ENCODE measurements at regions not wholly inside any gene's neighbourhood (a gene's known extent, or its start where the extent isn't known, plus 50 kb on each side); places are given as distances from the start of the nearest gene placed in this dataset.

DNA sequence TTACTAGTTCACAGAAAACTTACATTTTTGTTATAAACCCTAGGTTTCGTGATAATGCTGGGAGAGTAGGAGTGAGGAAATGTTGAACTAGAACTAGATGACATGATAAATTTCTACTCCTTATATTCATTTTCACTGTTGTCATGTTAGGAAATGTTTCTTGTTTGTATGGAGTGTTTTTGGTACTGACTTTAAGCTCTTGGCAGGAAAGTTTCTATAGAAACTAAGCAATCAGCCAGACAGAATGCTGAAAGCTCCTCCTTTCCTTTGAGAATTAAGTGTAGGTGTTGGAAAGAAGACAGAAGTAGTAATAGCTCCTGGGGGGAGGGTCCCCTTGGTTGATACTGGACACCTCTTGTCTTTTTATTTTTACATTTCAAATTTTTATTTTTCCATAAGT, 309.8 kb downstream of the MAP2K4 start:
- no peak for TF ChIP-seq CTCF (conservative IDR thresholded peaks at IDR 0.05; ENCODE audit: low read depth, low read length)
- TF ChIP-seq EZH2 (IDR thresholded peaks at IDR 0.05; ENCODE audit: borderline replicate concordance, low read depth, low read length, poor library complexity, severe bottlenecking): no peak
